Neural cell (in vitro differentiated cells): ENCODE measurements at regions not wholly inside any gene's neighbourhood (a gene's known extent, or its start where the extent isn't known, plus 50 kb on each side); places are given as distances from the start of the nearest gene placed in this dataset.

Experiments
- H2AFZ ChIP-seq: fragments of 200-600, 300-800 bp; sonication (generic), shearing (Covaris generic); 2 replicates; pipeline ENCODE4 v1.6.0; 2014; ENCODE audit warnings: low read depth, mild to moderate bottlenecking, antibody characterized with exemption, low read length, moderate library complexity
- H3F3A ChIP-seq: fragments of 200-600 bp; shearing (Covaris generic); 2 replicates; pipeline ENCODE4 v1.6.1; 2016; ENCODE audit warnings: mild to moderate bottlenecking, moderate library complexity, mixed read lengths, antibody characterized with exemption, low read length; ENCODE audit not compliant: insufficient read depth, poor library complexity, severe bottlenecking
- H3K27ac ChIP-seq: fragments of 200-600, 300-800 bp; sonication (generic), shearing (Covaris generic); 2 replicates; pipeline ENCODE4 v1.5.1; 2014; ENCODE audit warnings: mild to moderate bottlenecking, low read length, moderate library complexity
- H3K27me3 ChIP-seq: fragments of 300-800, 200-600 bp; sonication (generic), shearing (Covaris generic); 2 replicates; pipeline ENCODE4 v1.6.0; 2014; ENCODE audit warnings: mild to moderate bottlenecking, low read depth, low read length, moderate library complexity; ENCODE audit not compliant: insufficient read depth
- H3K36me3 ChIP-seq: fragments of 300-800, 200-600 bp; sonication (generic), shearing (Covaris generic); 2 replicates; pipeline ENCODE4 v1.5.1; 2014; ENCODE audit warnings: mild to moderate bottlenecking, antibody characterized with exemption, low read length, moderate library complexity; ENCODE audit not compliant: insufficient read depth
- H3K4me2 ChIP-seq: fragments of 300-800, 200-600 bp; sonication (generic), shearing (Covaris generic); 2 replicates; pipeline ENCODE4 v1.6.0; 2014; ENCODE audit warnings: mild to moderate bottlenecking, low read length
- H3K4me3 ChIP-seq: fragments of 300-800, 200-600 bp; sonication (generic), shearing (Covaris generic); 2 replicates; pipeline ENCODE4 v1.5.1; 2014; ENCODE audit warnings: mild to moderate bottlenecking, low read length, moderate library complexity
- H3K79me2 ChIP-seq: fragments of 200-600 bp; shearing (Covaris generic); replicated peaks from 2 replicates; pipeline ENCODE4 v1.6.0; 2014; ENCODE audit warnings: mild to moderate bottlenecking, low read length, moderate library complexity; ENCODE audit not compliant: insufficient read depth
- H3K9ac ChIP-seq: fragments of 300-800, 200-600 bp; sonication (generic), shearing (Covaris generic); 2 replicates; pipeline ENCODE4 v1.6.1; 2016; ENCODE audit warnings: mild to moderate bottlenecking, low read length, mixed read lengths
- H3K9me2 ChIP-seq: fragments of 200-600 bp; shearing (Covaris generic); 2 replicates; pipeline ENCODE4 v1.6.1; 2016; ENCODE audit warnings: mild to moderate bottlenecking, low read length, mixed read lengths; ENCODE audit not compliant: insufficient read depth
- H3K9me3 ChIP-seq: fragments of 200-600, 300-800 bp; sonication (generic), shearing (Covaris generic); 2 replicates; pipeline ENCODE4 v1.6.1; 2016; ENCODE audit warnings: mild to moderate bottlenecking, mixed run types, low read length, moderate library complexity, mixed read lengths
- H4K20me1 ChIP-seq: fragments of 200-600 bp; shearing (Covaris generic); 2 replicates; pipeline ENCODE4 v1.6.1; 2016; ENCODE audit warnings: mild to moderate bottlenecking, mixed run types; ENCODE audit not compliant: insufficient read depth
- EP300 ChIP-seq: fragments of 450-650 bp; conservative IDR thresholded peaks from 2 replicates; pipeline ENCODE4 v1.6.1; 2014; ENCODE audit warnings: antibody characterized with exemption, mild to moderate bottlenecking, moderate library complexity; ENCODE audit not compliant: poor library complexity, severe bottlenecking
- EZH2 ChIP-seq: fragments of 200-600, 300-800 bp; shearing (Covaris generic), sonication (generic); IDR thresholded peaks from 2 replicates; pipeline ENCODE4 v1.6.1; 2014; ENCODE audit warnings: antibody characterized with exemption, low read length, borderline replicate concordance, mild to moderate bottlenecking; ENCODE audit not compliant: insufficient read depth, poor library complexity, severe bottlenecking
- MXI1 ChIP-seq: fragments of 450-650 bp; conservative IDR thresholded peaks from 2 replicates; pipeline ENCODE4 v1.6.1; 2014; ENCODE audit warnings: antibody characterized with exemption, mild to moderate bottlenecking; ENCODE audit not compliant: poor library complexity, severe bottlenecking
- POLR2AphosphoS5 ChIP-seq: IDR thresholded peaks from 2 replicates; pipeline ENCODE4 v1.6.1; 2012
- RAD21 ChIP-seq: fragments of 450-650 bp; conservative IDR thresholded peaks from 2 replicates; pipeline ENCODE4 v1.6.1; 2014; ENCODE audit warnings: antibody characterized with exemption, mild to moderate bottlenecking, moderate library complexity
- SMC3 ChIP-seq: fragments of 450-650 bp; conservative IDR thresholded peaks from 2 replicates; pipeline ENCODE4 v1.6.1; 2014; ENCODE audit warnings: antibody characterized with exemption, mild to moderate bottlenecking, moderate library complexity; ENCODE audit not compliant: poor library complexity
- TAF1 ChIP-seq: IDR thresholded peaks from 2 replicates; pipeline ENCODE4 v1.6.1; 2012; ENCODE audit warnings: low read depth
- TF ChIP-seq, protein P1 (sequence below): fragments of 450-650 bp; IDR thresholded peaks from 2 replicates; pipeline ENCODE4 v1.5.1; 2014; ENCODE audit warnings: antibody characterized with exemption, mild to moderate bottlenecking, moderate library complexity; ENCODE audit not compliant: poor library complexity, severe bottlenecking
- TF ChIP-seq, protein P2 (sequence below): IDR thresholded peaks from 2 replicates; pipeline ENCODE4 v1.6.1; 2012; ENCODE audit warnings: borderline replicate concordance

DNA sequence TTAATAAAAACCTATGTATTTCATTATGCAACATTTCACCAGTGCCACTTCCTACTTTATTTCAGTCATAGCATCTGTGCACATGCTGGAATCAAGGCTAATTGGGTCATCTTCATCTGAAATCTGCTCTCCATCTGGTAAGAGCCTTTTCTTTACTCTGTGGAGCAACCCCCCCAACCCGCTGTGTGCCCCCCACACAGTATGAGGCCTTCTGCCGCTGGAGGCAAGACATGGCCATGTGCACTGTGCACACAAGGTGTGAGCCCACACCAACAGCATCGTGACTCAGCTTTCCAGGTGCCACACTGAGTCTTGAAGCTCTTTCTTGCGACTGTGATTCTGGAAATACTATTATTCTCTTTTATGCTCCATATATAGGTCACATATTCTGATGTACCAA, 471.0 kb downstream of the TBC1D4 start:
- Histone ChIP-seq H3F3A (no peaks in the 10 kb centered on the region), H3K27ac (no peak overlapping the region), H3K79me2 (no peaks in the 10 kb centered on the region), H3K36me3 (no peaks in the 10 kb centered on the region), H4K20me1 (no peaks in the 10 kb centered on the region), H3K27me3 (no peaks in the 10 kb centered on the region), H3K9ac (no peak overlapping the region), H2AFZ (no peak overlapping the region), H3K9me2 (no peaks in the 10 kb centered on the region), H3K9me3 (no peaks in the 10 kb centered on the region), H3K4me2 (no peak overlapping the region), H3K4me3 (no peak overlapping the region)
- TF ChIP-seq EP300 (no peak), MXI1 (no peak), SMC3 (no peak), TAF1 (no peak), POLR2AphosphoS5 (no peak), EZH2 (no peak), RAD21 (no peak)
- TF ChIP-seq, protein P1, sequence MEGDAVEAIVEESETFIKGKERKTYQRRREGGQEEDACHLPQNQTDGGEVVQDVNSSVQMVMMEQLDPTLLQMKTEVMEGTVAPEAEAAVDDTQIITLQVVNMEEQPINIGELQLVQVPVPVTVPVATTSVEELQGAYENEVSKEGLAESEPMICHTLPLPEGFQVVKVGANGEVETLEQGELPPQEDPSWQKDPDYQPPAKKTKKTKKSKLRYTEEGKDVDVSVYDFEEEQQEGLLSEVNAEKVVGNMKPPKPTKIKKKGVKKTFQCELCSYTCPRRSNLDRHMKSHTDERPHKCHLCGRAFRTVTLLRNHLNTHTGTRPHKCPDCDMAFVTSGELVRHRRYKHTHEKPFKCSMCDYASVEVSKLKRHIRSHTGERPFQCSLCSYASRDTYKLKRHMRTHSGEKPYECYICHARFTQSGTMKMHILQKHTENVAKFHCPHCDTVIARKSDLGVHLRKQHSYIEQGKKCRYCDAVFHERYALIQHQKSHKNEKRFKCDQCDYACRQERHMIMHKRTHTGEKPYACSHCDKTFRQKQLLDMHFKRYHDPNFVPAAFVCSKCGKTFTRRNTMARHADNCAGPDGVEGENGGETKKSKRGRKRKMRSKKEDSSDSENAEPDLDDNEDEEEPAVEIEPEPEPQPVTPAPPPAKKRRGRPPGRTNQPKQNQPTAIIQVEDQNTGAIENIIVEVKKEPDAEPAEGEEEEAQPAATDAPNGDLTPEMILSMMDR = no peak
- TF ChIP-seq, protein P2, sequence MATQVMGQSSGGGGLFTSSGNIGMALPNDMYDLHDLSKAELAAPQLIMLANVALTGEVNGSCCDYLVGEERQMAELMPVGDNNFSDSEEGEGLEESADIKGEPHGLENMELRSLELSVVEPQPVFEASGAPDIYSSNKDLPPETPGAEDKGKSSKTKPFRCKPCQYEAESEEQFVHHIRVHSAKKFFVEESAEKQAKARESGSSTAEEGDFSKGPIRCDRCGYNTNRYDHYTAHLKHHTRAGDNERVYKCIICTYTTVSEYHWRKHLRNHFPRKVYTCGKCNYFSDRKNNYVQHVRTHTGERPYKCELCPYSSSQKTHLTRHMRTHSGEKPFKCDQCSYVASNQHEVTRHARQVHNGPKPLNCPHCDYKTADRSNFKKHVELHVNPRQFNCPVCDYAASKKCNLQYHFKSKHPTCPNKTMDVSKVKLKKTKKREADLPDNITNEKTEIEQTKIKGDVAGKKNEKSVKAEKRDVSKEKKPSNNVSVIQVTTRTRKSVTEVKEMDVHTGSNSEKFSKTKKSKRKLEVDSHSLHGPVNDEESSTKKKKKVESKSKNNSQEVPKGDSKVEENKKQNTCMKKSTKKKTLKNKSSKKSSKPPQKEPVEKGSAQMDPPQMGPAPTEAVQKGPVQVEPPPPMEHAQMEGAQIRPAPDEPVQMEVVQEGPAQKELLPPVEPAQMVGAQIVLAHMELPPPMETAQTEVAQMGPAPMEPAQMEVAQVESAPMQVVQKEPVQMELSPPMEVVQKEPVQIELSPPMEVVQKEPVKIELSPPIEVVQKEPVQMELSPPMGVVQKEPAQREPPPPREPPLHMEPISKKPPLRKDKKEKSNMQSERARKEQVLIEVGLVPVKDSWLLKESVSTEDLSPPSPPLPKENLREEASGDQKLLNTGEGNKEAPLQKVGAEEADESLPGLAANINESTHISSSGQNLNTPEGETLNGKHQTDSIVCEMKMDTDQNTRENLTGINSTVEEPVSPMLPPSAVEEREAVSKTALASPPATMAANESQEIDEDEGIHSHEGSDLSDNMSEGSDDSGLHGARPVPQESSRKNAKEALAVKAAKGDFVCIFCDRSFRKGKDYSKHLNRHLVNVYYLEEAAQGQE = no peak

DNA sequence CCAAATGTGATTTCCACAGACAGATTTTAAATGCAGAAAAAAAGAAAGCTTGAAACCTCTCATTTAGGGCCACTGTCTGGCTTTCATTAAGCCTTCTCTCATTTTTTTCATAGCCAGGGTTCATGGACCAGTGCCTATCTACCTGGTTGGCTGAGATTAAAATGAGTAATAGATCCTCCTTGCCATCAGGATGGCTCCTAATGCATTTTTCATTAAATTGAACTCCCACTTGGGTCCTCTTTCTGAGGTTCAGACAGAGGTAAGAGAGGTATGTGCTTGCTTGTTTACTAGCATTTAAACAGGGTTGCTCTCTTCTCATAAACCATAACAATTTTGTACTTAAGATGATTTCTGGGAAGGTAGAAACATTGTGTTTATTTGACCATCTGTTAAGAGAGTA, 473.0 kb downstream of the TBC1D4 start:
- H3F3A ChIP-seq = no peaks in the 10 kb centered on the region
- no peak overlapping the region for H3K4me3 ChIP-seq
- no peak overlapping the region for H3K4me2 ChIP-seq
- H3K9me3 ChIP-seq = no peaks in the 10 kb centered on the region
- no peaks in the 10 kb centered on the region for H3K79me2 ChIP-seq
- no peaks in the 10 kb centered on the region for H3K27me3 ChIP-seq
- no peaks in the 10 kb centered on the region for H4K20me1 ChIP-seq
- no peaks in the 10 kb centered on the region for H3K9me2 ChIP-seq
- no peaks in the 10 kb centered on the region for H3K36me3 ChIP-seq
- H3K9ac ChIP-seq = no peak overlapping the region
- no peak overlapping the region for H2AFZ ChIP-seq
- no peak for TF ChIP-seq POLR2AphosphoS5
- TF ChIP-seq, protein P1 = no peak
- TF ChIP-seq EZH2 = no peak
- TF ChIP-seq, protein P2 = no peak
- no peak for TF ChIP-seq RAD21
- TF ChIP-seq MXI1 = no peak
- no peak for TF ChIP-seq TAF1
- TF ChIP-seq EP300 = no peak
- no peak for TF ChIP-seq SMC3
- no peak overlapping the region for H3K27ac ChIP-seq
